ENCODE measurements at regions not wholly inside any gene's neighbourhood (a gene's known extent, or its start where the extent isn't known, plus 50 kb on each side); places are given as distances from the start of the nearest gene placed in this dataset.

DNA sequence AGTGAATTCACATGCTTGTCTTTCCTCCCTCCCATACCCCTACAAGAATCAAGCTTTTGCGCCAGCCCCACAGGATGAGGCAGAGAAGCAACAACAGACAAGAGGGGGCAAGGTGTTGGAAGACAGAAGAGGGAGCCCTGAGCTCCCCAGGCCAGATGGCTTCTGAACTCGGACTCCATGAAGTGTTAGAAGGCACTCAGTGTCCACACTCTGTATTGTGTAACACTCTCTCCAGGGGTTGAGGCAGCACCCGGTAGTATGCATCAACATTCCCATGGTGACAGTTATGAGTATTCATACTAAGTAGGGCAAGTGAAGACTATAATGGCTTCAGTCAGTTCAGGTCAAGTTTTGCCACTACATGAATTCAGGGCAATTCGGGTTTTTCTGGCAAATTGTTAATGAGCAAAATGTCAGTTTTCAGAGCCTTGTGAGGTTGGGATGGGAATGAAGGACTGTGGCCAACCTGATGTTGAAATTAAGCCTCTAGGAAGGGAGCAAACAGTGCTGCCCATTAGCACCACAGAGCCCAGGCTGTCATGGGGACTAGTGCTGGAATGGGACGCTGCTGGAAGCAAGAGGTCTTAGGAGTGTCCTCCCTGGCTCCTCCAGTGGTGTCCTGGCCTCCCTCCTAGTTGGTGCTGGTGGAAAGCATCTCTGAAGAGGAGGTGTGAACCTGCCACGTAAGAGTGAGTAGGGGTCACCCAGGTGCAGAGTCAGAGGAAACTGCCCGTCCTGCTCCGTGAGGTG, 79.4 kb downstream of the KLF15 start:
- TF ChIP-seq, protein P1, sequence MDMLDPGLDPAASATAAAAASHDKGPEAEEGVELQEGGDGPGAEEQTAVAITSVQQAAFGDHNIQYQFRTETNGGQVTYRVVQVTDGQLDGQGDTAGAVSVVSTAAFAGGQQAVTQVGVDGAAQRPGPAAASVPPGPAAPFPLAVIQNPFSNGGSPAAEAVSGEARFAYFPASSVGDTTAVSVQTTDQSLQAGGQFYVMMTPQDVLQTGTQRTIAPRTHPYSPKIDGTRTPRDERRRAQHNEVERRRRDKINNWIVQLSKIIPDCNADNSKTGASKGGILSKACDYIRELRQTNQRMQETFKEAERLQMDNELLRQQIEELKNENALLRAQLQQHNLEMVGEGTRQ (IDR thresholded peaks at IDR 0.05; ENCODE audit: low read length) = no peak
- TF ChIP-seq SIX5 (IDR thresholded peaks at IDR 0.05; ENCODE audit: low read depth, low read length) (no peak), POU5F1 (IDR thresholded peaks at IDR 0.05; ENCODE audit: low read depth, low read length) (no peak), TCF12 (IDR thresholded peaks at IDR 0.05; ENCODE audit: low read depth, low read length) (no peak), SRF (IDR thresholded peaks at IDR 0.05; ENCODE audit: low read depth, low read length) (no peak), NRF1 (IDR thresholded peaks at IDR 0.05; ENCODE audit: low read depth, low read length) (no peak), YY1 (IDR thresholded peaks at IDR 0.05; ENCODE audit: low read depth, low read length) (no peak), EP300 (IDR thresholded peaks at IDR 0.05; ENCODE audit: borderline replicate concordance in 1 of 2, low read depth in 2 of 2, low read length in 2 of 2) (no peak), EZH2 (IDR thresholded peaks at IDR 0.05; ENCODE audit: low read depth, low read length, severe bottlenecking) (no peak), HDAC6 (IDR thresholded peaks at IDR 0.05; ENCODE audit: low read depth, low read length) (no peak), GTF2F1 (IDR thresholded peaks at IDR 0.05; ENCODE audit: borderline replicate concordance, low read depth, low read length) (no peak), ATF2 (IDR thresholded peaks at IDR 0.05; ENCODE audit: low read length) (no peak)
- TF ChIP-seq, protein P2, sequence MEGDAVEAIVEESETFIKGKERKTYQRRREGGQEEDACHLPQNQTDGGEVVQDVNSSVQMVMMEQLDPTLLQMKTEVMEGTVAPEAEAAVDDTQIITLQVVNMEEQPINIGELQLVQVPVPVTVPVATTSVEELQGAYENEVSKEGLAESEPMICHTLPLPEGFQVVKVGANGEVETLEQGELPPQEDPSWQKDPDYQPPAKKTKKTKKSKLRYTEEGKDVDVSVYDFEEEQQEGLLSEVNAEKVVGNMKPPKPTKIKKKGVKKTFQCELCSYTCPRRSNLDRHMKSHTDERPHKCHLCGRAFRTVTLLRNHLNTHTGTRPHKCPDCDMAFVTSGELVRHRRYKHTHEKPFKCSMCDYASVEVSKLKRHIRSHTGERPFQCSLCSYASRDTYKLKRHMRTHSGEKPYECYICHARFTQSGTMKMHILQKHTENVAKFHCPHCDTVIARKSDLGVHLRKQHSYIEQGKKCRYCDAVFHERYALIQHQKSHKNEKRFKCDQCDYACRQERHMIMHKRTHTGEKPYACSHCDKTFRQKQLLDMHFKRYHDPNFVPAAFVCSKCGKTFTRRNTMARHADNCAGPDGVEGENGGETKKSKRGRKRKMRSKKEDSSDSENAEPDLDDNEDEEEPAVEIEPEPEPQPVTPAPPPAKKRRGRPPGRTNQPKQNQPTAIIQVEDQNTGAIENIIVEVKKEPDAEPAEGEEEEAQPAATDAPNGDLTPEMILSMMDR (IDR thresholded peaks at IDR 0.05; ENCODE audit: control extremely low read depth in 1 of 3, insufficient read depth in 1 of 3, low read depth in 1 of 3, low read length in 3 of 3) = no peak
- TF ChIP-seq, protein P3, sequence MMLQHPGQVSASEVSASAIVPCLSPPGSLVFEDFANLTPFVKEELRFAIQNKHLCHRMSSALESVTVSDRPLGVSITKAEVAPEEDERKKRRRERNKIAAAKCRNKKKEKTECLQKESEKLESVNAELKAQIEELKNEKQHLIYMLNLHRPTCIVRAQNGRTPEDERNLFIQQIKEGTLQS (IDR thresholded peaks at IDR 0.05; ENCODE audit: insufficient read depth, low read depth, low read length) = no peak
